ENCODE measurements at regions not wholly inside any gene's neighbourhood (a gene's known extent, or its start where the extent isn't known, plus 50 kb on each side); places are given as distances from the start of the nearest gene placed in this dataset.
A peak's percentile ranks its signal among the peaks of the same experiment; 100 is the strongest.

DNA sequence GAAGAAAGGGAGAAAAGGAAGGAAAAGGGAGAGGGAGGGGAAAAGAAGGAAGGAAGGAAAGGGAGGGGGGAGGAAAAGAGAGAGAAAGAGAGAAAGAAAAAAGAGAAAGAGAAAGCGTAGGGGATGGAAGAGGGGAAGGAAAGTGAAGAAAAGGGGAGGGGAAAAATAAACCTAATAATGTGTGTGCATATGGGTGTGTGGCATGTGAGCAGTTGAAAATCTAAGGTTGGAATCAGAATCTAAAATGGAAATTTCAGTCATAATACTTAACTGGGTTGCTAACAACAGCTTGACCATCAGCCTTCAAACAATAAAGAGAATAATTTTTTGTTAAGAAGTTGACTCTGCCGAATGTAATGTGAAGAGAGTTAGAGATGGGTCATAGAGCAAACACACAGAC lies 407.9 kb upstream of the SLC14A2 start:
- TF ChIP-seq, protein P1, sequence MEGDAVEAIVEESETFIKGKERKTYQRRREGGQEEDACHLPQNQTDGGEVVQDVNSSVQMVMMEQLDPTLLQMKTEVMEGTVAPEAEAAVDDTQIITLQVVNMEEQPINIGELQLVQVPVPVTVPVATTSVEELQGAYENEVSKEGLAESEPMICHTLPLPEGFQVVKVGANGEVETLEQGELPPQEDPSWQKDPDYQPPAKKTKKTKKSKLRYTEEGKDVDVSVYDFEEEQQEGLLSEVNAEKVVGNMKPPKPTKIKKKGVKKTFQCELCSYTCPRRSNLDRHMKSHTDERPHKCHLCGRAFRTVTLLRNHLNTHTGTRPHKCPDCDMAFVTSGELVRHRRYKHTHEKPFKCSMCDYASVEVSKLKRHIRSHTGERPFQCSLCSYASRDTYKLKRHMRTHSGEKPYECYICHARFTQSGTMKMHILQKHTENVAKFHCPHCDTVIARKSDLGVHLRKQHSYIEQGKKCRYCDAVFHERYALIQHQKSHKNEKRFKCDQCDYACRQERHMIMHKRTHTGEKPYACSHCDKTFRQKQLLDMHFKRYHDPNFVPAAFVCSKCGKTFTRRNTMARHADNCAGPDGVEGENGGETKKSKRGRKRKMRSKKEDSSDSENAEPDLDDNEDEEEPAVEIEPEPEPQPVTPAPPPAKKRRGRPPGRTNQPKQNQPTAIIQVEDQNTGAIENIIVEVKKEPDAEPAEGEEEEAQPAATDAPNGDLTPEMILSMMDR (IDR thresholded peaks at IDR 0.05; ENCODE audit: extremely low read depth, insufficient read depth, missing control alignments), result no peak
- in situ Hi-C loops (cut with MboI; ENCODE audit: low pct_unique_long_range_greater_than_20kb, low sequenced_read_pairs, unreplicated experiment), result loop anchor here (25.0 kb wide), 1 partner anchor 545 kb away; no protein-coding TSS in a partner anchor
- no peak for DNase-seq (ENCODE audit: low spot score)

DNA sequence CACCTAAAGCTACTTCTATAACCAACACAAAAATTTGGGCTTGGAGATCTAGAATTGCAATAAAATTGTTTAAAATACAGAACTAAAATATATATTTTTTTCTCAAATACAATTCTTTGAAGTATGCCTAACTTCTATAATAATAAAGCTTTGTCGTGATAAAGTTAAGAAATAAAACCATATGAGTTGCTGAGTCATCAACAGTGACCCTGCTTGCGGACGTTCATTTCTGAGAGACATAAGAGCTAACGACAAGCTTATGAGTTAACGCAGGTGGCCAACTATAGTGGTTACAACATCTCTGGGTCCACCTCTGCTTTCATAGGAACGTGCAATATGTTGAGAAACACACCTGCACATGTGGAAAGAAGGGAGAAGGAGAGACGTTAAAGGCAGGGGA lies 407.1 kb upstream of the SLC14A2 start:
- TF ChIP-seq, protein P1 (IDR thresholded peaks at IDR 0.05; ENCODE audit: extremely low read depth, insufficient read depth, missing control alignments), result no peak
- in situ Hi-C loops (cut with MboI; ENCODE audit: low pct_unique_long_range_greater_than_20kb, low sequenced_read_pairs, unreplicated experiment), result loop anchor here (25.0 kb wide), 1 partner anchor 546 kb away; no protein-coding TSS in a partner anchor
- DNase-seq (ENCODE audit: low spot score), result no peak

DNA sequence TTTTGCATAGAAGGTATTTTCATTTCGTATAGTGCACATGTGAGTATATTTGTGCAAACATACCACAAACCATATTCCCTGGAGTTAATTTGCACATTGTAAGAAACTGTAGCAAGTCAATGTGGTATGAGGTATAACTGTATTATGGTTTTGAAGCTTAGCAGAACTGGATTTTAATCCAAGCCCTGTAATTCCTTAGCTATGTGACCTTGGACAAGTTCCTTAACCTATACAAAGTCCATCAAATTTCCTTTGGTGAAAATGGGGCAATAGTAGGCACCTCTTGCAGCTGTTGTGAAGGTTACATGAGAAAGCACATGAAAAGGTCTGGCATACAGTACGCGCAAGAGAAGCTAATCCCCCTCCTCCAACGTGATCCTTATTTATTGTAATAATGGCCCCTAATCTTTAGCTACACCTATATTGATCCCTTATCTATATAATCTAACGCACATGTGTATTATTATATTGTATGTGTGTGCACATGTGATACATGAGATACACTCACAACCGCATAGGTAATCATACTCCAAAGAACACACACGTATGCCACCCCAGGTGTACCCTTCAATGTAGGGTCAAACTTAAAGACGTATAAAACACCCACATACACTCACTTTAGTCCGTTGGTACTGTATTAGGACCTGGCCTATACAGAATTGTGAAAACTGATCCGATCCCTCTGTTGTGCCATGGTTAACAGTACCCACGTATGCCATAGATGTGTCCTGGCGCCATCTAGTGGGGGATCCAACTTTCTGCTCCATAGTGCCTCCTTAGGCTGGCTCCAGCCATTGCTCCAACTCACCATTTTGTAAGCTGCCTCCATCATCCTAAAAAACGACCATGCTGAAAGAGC lies 402.9 kb upstream of the SLC14A2 start:
- TF ChIP-seq, protein P1 (IDR thresholded peaks at IDR 0.05; ENCODE audit: extremely low read depth, insufficient read depth, missing control alignments), result peak; percentile 99
- in situ Hi-C loops (cut with MboI; ENCODE audit: low pct_unique_long_range_greater_than_20kb, low sequenced_read_pairs, unreplicated experiment), result loop anchor here (25.0 kb wide), 1 partner anchor 550 kb away; no protein-coding TSS in a partner anchor
- DNase-seq (ENCODE audit: low spot score), result peak; percentile 57

DNA sequence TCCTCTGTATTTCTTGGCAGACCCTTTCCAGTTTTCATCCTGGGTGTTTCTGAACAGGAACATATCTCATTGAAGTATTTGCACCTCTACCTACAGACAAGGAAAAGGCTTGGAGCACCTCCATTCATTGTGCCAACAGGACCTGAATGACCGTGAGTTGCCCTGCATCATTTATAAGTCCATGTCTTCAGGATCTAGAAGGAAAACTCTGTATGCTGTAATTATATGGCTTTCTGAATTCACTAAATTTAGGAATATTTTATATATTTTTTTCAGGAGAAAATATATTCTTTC lies 402.3 kb upstream of the SLC14A2 start:
- in situ Hi-C loops (cut with MboI; ENCODE audit: low pct_unique_long_range_greater_than_20kb, low sequenced_read_pairs, unreplicated experiment), result loop anchor here (25.0 kb wide), 1 partner anchor 551 kb away; no protein-coding TSS in a partner anchor
- no peak for DNase-seq (ENCODE audit: low spot score)
- TF ChIP-seq, protein P1 (IDR thresholded peaks at IDR 0.05; ENCODE audit: extremely low read depth, insufficient read depth, missing control alignments), result no peak

DNA sequence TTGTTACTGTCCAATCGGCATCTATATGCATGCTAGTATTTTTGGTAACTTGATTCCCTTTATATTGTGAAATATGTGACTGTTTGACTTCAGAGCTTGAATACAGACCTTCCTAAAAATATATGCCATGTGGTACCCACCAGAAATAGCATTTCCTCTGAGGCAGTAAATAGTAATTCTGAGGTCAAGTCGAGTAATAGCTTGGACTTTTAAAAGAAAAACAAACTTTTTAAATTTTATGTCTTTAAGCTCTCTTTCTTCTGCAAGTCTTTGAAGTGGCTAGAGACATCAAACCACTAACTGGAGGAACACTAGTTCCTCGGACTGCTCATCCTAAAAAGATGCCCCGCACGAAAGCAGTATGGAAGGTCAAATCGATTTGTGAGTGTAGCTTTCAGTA lies 396.8 kb upstream of the SLC14A2 start:
- TF ChIP-seq, protein P1 (IDR thresholded peaks at IDR 0.05; ENCODE audit: extremely low read depth, insufficient read depth, missing control alignments), result no peak
- in situ Hi-C loops (cut with MboI; ENCODE audit: low pct_unique_long_range_greater_than_20kb, low sequenced_read_pairs, unreplicated experiment), result loop anchor here (25.0 kb wide), 1 partner anchor 556 kb away; no protein-coding TSS in a partner anchor
- DNase-seq (ENCODE audit: low spot score), result no peak

DNA sequence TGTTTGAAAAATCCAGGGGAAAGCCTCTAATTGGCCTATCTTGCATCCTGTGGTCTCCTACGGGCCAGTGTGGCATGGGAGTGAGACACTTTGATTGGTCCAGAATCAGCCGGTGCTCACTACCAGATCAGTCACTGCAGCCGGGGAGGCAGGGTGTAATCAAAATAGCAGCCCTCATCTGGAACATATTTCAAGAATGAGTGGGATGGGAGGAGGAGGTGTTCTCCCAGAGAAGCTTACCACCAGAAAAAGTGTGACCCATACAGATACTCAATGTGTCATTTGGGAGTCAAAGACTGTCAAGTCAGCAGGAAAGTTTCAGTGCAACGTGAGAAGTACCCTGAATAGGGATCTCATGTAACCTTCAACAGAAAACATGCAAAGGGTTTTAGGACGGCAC lies 393.9 kb upstream of the SLC14A2 start:
- no peak for DNase-seq (ENCODE audit: low spot score)
- in situ Hi-C loops (cut with MboI; ENCODE audit: low pct_unique_long_range_greater_than_20kb, low sequenced_read_pairs, unreplicated experiment), result loop anchor here (25.0 kb wide), 1 partner anchor 559 kb away; no protein-coding TSS in a partner anchor
- TF ChIP-seq, protein P1 (IDR thresholded peaks at IDR 0.05; ENCODE audit: extremely low read depth, insufficient read depth, missing control alignments), result no peak

Data from GM13977 (cell line).